SU-DHL-6 (cell line): ENCODE measurements at regions not wholly inside any gene's neighbourhood (a gene's known extent, or its start where the extent isn't known, plus 50 kb on each side); places are given as distances from the start of the nearest gene placed in this dataset.

Experiments used
- H2AFZ ChIP-seq: fragments of 200-600 bp; sonication (generic); 2 replicates; pipeline ENCODE4 v1.6.1; 2014; ENCODE audit warnings: low read depth, mild to moderate bottlenecking, moderate library complexity, mixed read lengths, antibody characterized with exemption, low read length; ENCODE audit not compliant: severe bottlenecking
- H3F3A ChIP-seq: fragments of 200-600 bp; shearing (Covaris generic); 2 replicates; pipeline ENCODE4 v1.6.0; 2016; ENCODE audit warnings: antibody characterized with exemption, mild to moderate bottlenecking; ENCODE audit not compliant: insufficient read depth
- H3K27ac ChIP-seq: fragments of 200-600 bp; sonication (generic); 2 replicates; pipeline ENCODE4 v1.5.1; 2016; ENCODE audit warnings: low read depth, mild to moderate bottlenecking, low read length, moderate library complexity, mixed read lengths
- H3K27me3 ChIP-seq: fragments of 200-600 bp; sonication (generic), shearing (Covaris generic); 2 replicates; pipeline ENCODE4 v1.6.0; 2014; ENCODE audit warnings: mild to moderate bottlenecking, low read length
- H3K36me3 ChIP-seq: fragments of 200-600 bp; sonication (generic); 2 replicates; pipeline ENCODE4 v1.6.1; 2014; ENCODE audit warnings: mild to moderate bottlenecking, low read length, mixed read lengths
- H3K4me2 ChIP-seq: fragments of 300-600, 200-600 bp; shearing (Covaris generic), sonication (generic); 2 replicates; pipeline ENCODE4 v1.6.0; 2014; ENCODE audit warnings: low read length, low read depth, mild to moderate bottlenecking; ENCODE audit not compliant: poor library complexity, severe bottlenecking
- H3K4me3 ChIP-seq: fragments of 200-600 bp; sonication (generic); 2 replicates; pipeline ENCODE4 v1.5.1; 2014; ENCODE audit warnings: antibody characterized with exemption, low read length, mild to moderate bottlenecking, mixed read lengths; ENCODE audit not compliant: insufficient read depth, poor library complexity, severe bottlenecking
- H3K79me2 ChIP-seq: fragments of 200-600 bp; sonication (generic); 2 replicates; pipeline ENCODE4 v1.6.1; 2014; ENCODE audit warnings: mild to moderate bottlenecking, low read length, moderate library complexity; ENCODE audit not compliant: insufficient read depth
- H3K9ac ChIP-seq: fragments of 200-600 bp; sonication (generic); 2 replicates; pipeline ENCODE4 v1.7.0; 2014; ENCODE audit warnings: mild to moderate bottlenecking, low read length
- H3K9me2 ChIP-seq: fragments of 200-600 bp; sonication (generic); replicated peaks from 2 replicates; pipeline ENCODE4 v1.6.1; 2014; ENCODE audit warnings: low read length; ENCODE audit not compliant: insufficient read depth
- H3K9me3 ChIP-seq: fragments of 200-600 bp; sonication (generic); 2 replicates; pipeline ENCODE4 v1.6.1; 2014; ENCODE audit warnings: low read length, mixed read lengths; ENCODE audit not compliant: insufficient read depth
- H4K20me1 ChIP-seq: fragments of 200-600 bp; sonication (generic); 2 replicates; pipeline ENCODE4 v1.6.1; 2014; ENCODE audit warnings: low read depth, mild to moderate bottlenecking, antibody characterized with exemption, low read length, moderate library complexity, mixed read lengths
- CTCF ChIP-seq: fragments of 200-600 bp; sonication (generic); IDR thresholded peaks from one replicate; pipeline ENCODE4 v1.5.1; 2017; ENCODE audit warnings: antibody characterized with exemption, mild to moderate bottlenecking, low read length, moderate library complexity; ENCODE audit not compliant: insufficient read depth, poor library complexity, severe bottlenecking
- EZH2phosphoT487 ChIP-seq: fragments of 200-600 bp; sonication (generic), shearing (Covaris generic); conservative IDR thresholded peaks from 2 replicates; pipeline ENCODE4 v1.6.1; 2018; ENCODE audit warnings: mild to moderate bottlenecking, antibody characterized with exemption, low read length, moderate library complexity, mixed read lengths

GRCh38 chr15:23877502-23878412 is 190.7 kb upstream of the NDN start:
- TF ChIP-seq CTCF = no peak
- TF ChIP-seq EZH2phosphoT487 = no peak
- Histone ChIP-seq H3K9ac (no peak overlapping the region), H3K27me3 (no peaks in the 10 kb centered on the region), H3K4me2 (no peak overlapping the region), H3K27ac (no peak overlapping the region), H3K9me3 (no peaks in the 10 kb centered on the region), H3K79me2 (no peaks in the 10 kb centered on the region), H2AFZ (no peak overlapping the region), H3K9me2 (no peaks in the 10 kb centered on the region), H3K36me3 (no peaks in the 10 kb centered on the region), H3F3A (no peaks in the 10 kb centered on the region), H3K4me3 (no peak overlapping the region), H4K20me1 (no peaks in the 10 kb centered on the region)

GRCh38 chr15:23881291-23881690 is 194.2 kb upstream of the NDN start:
- Histone ChIP-seq H3K27me3 (no peaks in the 10 kb centered on the region), H3K9me2 (no peaks in the 10 kb centered on the region), H2AFZ (no peak overlapping the region), H3K9me3 (no peaks in the 10 kb centered on the region), H3K4me3 (no peak overlapping the region), H3K4me2 (no peak overlapping the region), H3K36me3 (no peaks in the 10 kb centered on the region), H3K79me2 (no peaks in the 10 kb centered on the region), H3K27ac (no peak overlapping the region), H4K20me1 (no peaks in the 10 kb centered on the region), H3F3A (no peaks in the 10 kb centered on the region), H3K9ac (no peak overlapping the region)
- TF ChIP-seq CTCF (no peak), EZH2phosphoT487 (no peak)

GRCh38 chr15:23890218-23890617 is 203.1 kb upstream of the NDN start:
- Histone ChIP-seq H3K79me2 (no peaks in the 10 kb centered on the region), H2AFZ (no peak overlapping the region), H4K20me1 (no peaks in the 10 kb centered on the region), H3K4me3 (no peak overlapping the region), H3K4me2 (no peak overlapping the region), H3F3A (no peaks in the 10 kb centered on the region), H3K27me3 (no peaks in the 10 kb centered on the region), H3K9me3 (no peaks in the 10 kb centered on the region), H3K36me3 (no peaks in the 10 kb centered on the region), H3K27ac (no peak overlapping the region), H3K9me2 (no peaks in the 10 kb centered on the region), H3K9ac (no peak overlapping the region)
- TF ChIP-seq EZH2phosphoT487 = no peak

GRCh38 chr15:23897091-23897490 is 210.0 kb upstream of the NDN start:
- Histone ChIP-seq H3K4me2 (no peak overlapping the region), H3K36me3 (no peaks in the 10 kb centered on the region), H3K9me2 (no peaks in the 10 kb centered on the region), H2AFZ (no peak overlapping the region), H3K9ac (no peak overlapping the region), H3K27me3 (no peaks in the 10 kb centered on the region), H3K9me3 (no peaks in the 10 kb centered on the region), H4K20me1 (no peaks in the 10 kb centered on the region), H3K27ac (no peak overlapping the region), H3K79me2 (no peaks in the 10 kb centered on the region), H3K4me3 (no peak overlapping the region), H3F3A (no peaks in the 10 kb centered on the region)
- TF ChIP-seq EZH2phosphoT487 = no peak
- no peak for TF ChIP-seq CTCF
